Spleen (tissue), 11 donors: ENCODE measurements at regions not wholly inside any gene's neighbourhood (a gene's known extent, or its start where the extent isn't known, plus 50 kb on each side); places are given as distances from the start of the nearest gene placed in this dataset.

ENCODE experiments used
- DNase-seq: peaks from one replicate; pipeline ENCODE4 v3.0.0-alpha.2; 2020
- H3K27ac ChIP-seq, 8 donors: fragments of 200-600 bp; sonication (generic) in 7 of 8; 1 replicate in 4 of 8; 2 replicates in 4 of 8; pipeline versions ENCODE4 v1.5.0 to v1.8.0; 2016 to 2021; ENCODE audit warnings: inconsistent platforms in 4 of 8, mild to moderate bottlenecking in 4 of 8, moderate library complexity in 1 of 8
- H3K27me3 ChIP-seq, 7 donors: fragments of 200-600 bp; sonication (generic) in 6 of 7; replicated peaks in 1 of 7; 1 replicate in 4 of 7; 2 replicates in 3 of 7; pipeline versions ENCODE4 v1.5.0 to v1.8.0; 2016 to 2021; ENCODE audit warnings: inconsistent platforms in 3 of 7, mild to moderate bottlenecking in 1 of 7
- H3K36me3 ChIP-seq, 6 donors: fragments of 200-600 bp; sonication (generic) in 5 of 6; 1 replicate in 4 of 6; 2 replicates in 2 of 6; pipeline versions ENCODE4 v1.5.0 to v1.8.0; 2016 to 2021; ENCODE audit warnings: inconsistent platforms in 2 of 6
- H3K4me1 ChIP-seq, 6 donors: fragments of 200-600 bp; sonication (generic) in 5 of 6; 1 replicate in 3 of 6; 2 replicates in 3 of 6; pipeline versions ENCODE4 v1.5.0 to v1.8.0; 2016 to 2021; ENCODE audit warnings: inconsistent platforms in 3 of 6
- H3K4me3 ChIP-seq, 8 donors: fragments of 200-600 bp; sonication (generic) in 7 of 8; 1 replicate in 4 of 8; 2 replicates in 4 of 8; pipeline versions ENCODE4 v1.5.0 to v1.8.0; 2016 to 2021; ENCODE audit warnings: inconsistent platforms in 4 of 8, mild to moderate bottlenecking in 4 of 8, moderate library complexity in 2 of 8
- H3K9me3 ChIP-seq, 8 donors: fragments of 200-600 bp; sonication (generic) in 7 of 8; 1 replicate in 4 of 8; 2 replicates in 4 of 8; pipeline versions ENCODE4 v1.5.0 to v1.8.0; 2016 to 2021; ENCODE audit warnings: inconsistent platforms in 4 of 8
- POLR2A ChIP-seq, 3 donors: fragments of 450-650 bp; IDR thresholded peaks; one replicate each; pipeline ENCODE4 v1.5.1; 2017; ENCODE audit warnings: antibody characterized with exemption in 3 of 3, mild to moderate bottlenecking in 1 of 3
- POLR2AphosphoS5 ChIP-seq, 3 donors: sonication (generic); formaldehyde crosslinking; IDR thresholded peaks; one replicate each; pipeline ENCODE4 v1.5.1; 2017; ENCODE audit warnings: antibody characterized with exemption in 3 of 3
- WGBS, 5 donors: extraction: QIAGEN DNeasy Blood & Tissue Kit in 3 of 5; methylation state at CpG; one replicate each; pipeline versions ENCODE4 v1.1.5 to v1.1.7; 2013 to 2018; 5-methylcytosine and 5-hydroxymethylcytosine counted together
- intact Hi-C: fragments of 100-400 bp; cut with DNase I; formaldehyde crosslinking; loops from one replicate; pipeline ENCODE4 v1.15.0; 2023; ENCODE audit warnings: low total_unique reads
- TF ChIP-seq, protein P1 (sequence below), 11 experiments: fragments of 200-600 bp in 7 of 11; fragments of 450-650 bp in 4 of 11; sonication (generic) in 4 of 11; IDR thresholded peaks in 8 of 11; conservative IDR thresholded peaks in 3 of 11; 1 replicate in 7 of 11; 2 replicates in 4 of 11; pipeline versions ENCODE4 v1.4.0 to v1.8.0; 2016 to 2021; ENCODE audit warnings: antibody characterized with exemption in 11 of 11, inconsistent platforms in 4 of 11, mild to moderate bottlenecking in 1 of 11
- donor health status: healthy with polysubstance abuse.
- donor health status: DM: no; HTN: no; CAD: no; lungs with moderate emphysema.
- donor health status: DM: no; HTN: no; CAD: no.
- donor health status: Bipolar disorder and iron deficiency.
- donor health status: healthy.
- donor health status: DM: no; HTN: no; CAD: no.
- donor health status: DM: yes; HTN: yes; CAD: no.

DNA sequence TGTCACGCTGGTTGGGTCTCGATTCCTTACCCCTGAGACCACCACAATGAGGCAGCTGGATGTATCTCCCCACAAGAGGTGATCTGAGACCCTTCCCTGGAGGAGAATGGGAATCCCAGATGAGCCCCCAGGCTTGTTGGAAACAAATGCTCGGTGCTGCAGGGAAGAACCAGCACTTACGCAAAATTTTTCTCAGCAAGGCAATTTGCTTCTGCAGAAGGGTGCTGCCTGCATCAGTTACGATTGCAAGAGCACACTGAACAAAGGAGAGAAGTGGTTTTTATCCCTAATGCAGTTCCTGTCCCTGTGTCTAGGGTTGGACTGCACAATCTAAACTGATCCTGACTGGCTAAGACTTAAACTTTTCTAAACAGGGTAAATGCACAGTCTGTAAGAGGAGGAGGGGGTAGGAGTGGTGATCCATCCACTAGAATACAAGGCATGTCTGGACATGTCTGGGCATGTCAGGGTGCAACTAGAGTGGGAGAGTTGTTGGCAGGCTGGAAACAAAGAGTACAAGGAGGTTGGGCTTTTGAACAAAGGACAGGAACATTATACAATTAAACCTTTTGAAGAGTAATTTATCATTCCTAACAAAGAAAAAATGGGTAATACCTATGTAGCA, 114.9 kb upstream of the FAM3C start:
- Histone ChIP-seq H3K9me3 (peaks cover 0 to 37% (median 23%) of the 10 kb centered on the region in 8 donors), H3K36me3 (no peaks in the 10 kb centered on the region), H3K4me1 (no peaks in the 10 kb centered on the region), H3K27ac (no peak overlapping the region), H3K4me3 (no peak overlapping the region), H3K27me3 (no peaks in the 10 kb centered on the region)
- DNase-seq, result no peak
- 78 to 94% (median 89%) methylated on average over 5 of the region's 5 CpGs for WGBS, 5 donors
- intact Hi-C loops, result no loop called here
- no peak for TF ChIP-seq POLR2A (IDR thresholded peaks at IDR 0.05)
- TF ChIP-seq, protein P1, sequence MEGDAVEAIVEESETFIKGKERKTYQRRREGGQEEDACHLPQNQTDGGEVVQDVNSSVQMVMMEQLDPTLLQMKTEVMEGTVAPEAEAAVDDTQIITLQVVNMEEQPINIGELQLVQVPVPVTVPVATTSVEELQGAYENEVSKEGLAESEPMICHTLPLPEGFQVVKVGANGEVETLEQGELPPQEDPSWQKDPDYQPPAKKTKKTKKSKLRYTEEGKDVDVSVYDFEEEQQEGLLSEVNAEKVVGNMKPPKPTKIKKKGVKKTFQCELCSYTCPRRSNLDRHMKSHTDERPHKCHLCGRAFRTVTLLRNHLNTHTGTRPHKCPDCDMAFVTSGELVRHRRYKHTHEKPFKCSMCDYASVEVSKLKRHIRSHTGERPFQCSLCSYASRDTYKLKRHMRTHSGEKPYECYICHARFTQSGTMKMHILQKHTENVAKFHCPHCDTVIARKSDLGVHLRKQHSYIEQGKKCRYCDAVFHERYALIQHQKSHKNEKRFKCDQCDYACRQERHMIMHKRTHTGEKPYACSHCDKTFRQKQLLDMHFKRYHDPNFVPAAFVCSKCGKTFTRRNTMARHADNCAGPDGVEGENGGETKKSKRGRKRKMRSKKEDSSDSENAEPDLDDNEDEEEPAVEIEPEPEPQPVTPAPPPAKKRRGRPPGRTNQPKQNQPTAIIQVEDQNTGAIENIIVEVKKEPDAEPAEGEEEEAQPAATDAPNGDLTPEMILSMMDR (IDR thresholded peaks at IDR 0.05 in 8 of 11, conservative IDR thresholded peaks at IDR 0.05 in 3 of 11), result no peak
- no peak for TF ChIP-seq POLR2AphosphoS5 (IDR thresholded peaks at IDR 0.05)

DNA sequence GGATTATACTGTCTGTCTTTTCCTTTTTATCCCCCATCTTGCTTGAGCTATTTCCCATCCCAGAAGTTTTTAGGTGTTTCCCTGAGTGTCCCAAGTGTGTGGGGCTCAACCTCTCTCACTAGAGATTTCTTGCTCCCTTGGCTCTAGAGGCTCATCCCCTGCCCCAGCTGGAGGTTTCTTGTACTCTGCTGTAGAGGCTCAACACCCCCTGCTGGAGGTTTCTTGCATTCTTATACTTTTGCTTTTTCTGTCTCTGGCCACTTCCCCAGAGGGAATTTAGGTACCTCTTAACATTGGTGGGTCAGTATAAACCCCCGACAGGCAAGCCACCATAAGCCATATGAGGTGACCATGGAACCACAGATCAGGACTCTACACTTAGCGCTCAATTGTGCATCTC, 114.2 kb upstream of the FAM3C start:
- no peaks in the 10 kb centered on the region for H3K36me3 ChIP-seq
- no peaks in the 10 kb centered on the region for H3K27me3 ChIP-seq
- WGBS, 5 donors, result 86 to 98% (median 95%) methylated on average over 2 of the region's 2 CpGs
- H3K9me3 ChIP-seq, result peaks cover 5 to 44% (median 29%) of the 10 kb centered on the region in 8 donors
- no peaks in the 10 kb centered on the region for H3K4me1 ChIP-seq
- TF ChIP-seq, protein P1 (IDR thresholded peaks at IDR 0.05 in 8 of 11, conservative IDR thresholded peaks at IDR 0.05 in 3 of 11), result peak in 1 of 11 experiments; percentile 20
- TF ChIP-seq POLR2A (IDR thresholded peaks at IDR 0.05), result no peak
- H3K4me3 ChIP-seq, result no peak overlapping the region
- intact Hi-C loops, result no loop called here
- no peak overlapping the region for H3K27ac ChIP-seq
- no peak for DNase-seq

DNA sequence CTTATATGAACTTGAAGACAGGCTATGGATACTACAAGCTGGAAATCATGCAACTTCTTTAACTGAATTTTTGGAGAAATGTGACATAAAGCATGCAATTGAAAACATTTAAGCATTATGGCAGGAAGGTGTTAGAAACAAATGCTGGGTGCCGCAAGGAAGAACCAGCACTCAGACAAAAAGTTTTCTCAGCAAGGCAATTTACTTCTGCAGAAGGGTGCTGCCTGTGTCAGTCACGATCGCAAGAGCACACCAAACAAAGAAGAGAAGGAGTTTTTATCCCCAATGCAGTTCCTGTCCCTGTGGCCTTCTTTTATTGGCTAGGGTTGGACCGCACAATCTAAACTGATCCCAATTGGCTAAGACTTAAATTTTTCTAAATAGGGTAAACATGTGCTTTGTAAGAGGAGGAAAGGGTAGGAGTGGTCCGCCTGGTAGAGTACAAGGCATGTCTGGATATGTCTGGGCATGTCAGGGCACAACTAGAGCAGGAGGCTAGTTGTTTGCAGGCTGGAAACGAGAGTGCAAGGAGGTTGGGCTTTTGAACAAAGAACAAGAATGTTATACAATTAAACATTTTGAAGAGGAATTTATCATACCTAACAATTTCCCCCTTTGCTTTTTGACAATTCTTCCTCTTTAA, 109.6 kb upstream of the FAM3C start:
- no peak for DNase-seq
- Histone ChIP-seq H3K36me3 (no peaks in the 10 kb centered on the region), H3K27me3 (no peaks in the 10 kb centered on the region), H3K4me1 (no peaks in the 10 kb centered on the region), H3K4me3 (no peak overlapping the region), H3K9me3 (peaks cover 7 to 45% (median 34%) of the 10 kb centered on the region in 8 donors), H3K27ac (no peak overlapping the region)
- WGBS, 5 donors, result 74 to 93% (median 87%) methylated on average over 6 of the region's 6 CpGs
- intact Hi-C loops, result no loop called here
- TF ChIP-seq POLR2AphosphoS5 (IDR thresholded peaks at IDR 0.05), result no peak
- TF ChIP-seq, protein P1 (IDR thresholded peaks at IDR 0.05 in 8 of 11, conservative IDR thresholded peaks at IDR 0.05 in 3 of 11), result no peak
- TF ChIP-seq POLR2A (IDR thresholded peaks at IDR 0.05), result no peak

DNA sequence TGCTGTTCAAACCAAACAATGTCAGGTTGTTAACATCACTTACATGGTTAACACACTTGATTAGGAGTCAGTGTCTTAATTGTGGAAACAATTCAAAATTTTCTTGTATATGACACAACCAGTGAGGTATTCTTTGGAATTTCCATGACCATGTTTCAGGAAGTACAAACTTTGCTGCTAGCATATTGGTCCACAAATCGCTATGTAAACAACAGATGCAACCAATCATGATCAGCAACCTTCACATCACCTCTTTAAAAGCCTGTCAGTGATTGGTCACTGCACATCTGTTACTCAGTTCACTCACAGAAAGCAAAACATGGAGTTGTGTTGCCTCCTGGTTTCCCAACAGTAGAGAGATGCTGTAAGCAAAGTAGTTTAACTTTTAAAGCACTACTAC, 108.9 kb upstream of the FAM3C start:
- DNase-seq, result no peak
- Histone ChIP-seq H3K4me3 (no peak overlapping the region), H3K9me3 (peaks cover 7 to 38% (median 30%) of the 10 kb centered on the region in 8 donors), H3K4me1 (no peaks in the 10 kb centered on the region), H3K27me3 (no peaks in the 10 kb centered on the region), H3K27ac (peak overlapping the region in 1 of 8 donors; percentile 13), H3K36me3 (no peaks in the 10 kb centered on the region)
- TF ChIP-seq POLR2AphosphoS5 (IDR thresholded peaks at IDR 0.05), result no peak
- TF ChIP-seq, protein P1 (IDR thresholded peaks at IDR 0.05 in 8 of 11, conservative IDR thresholded peaks at IDR 0.05 in 3 of 11), result no peak
- no peak for TF ChIP-seq POLR2A (IDR thresholded peaks at IDR 0.05)
- WGBS, 5 donors, result 80 to 93% (median 85%) methylated on average over 1 of the region's 1 CpG
- intact Hi-C loops, result no loop called here
